NCI-H2107 treated with DMSO at 0.1 percent for 48 hours (cell line): ENCODE measurements at regions not wholly inside any gene's neighbourhood (a gene's known extent, or its start where the extent isn't known, plus 50 kb on each side); places are given as distances from the start of the nearest gene placed in this dataset.

Experiments
- DNase-seq: peaks from one replicate; lab custom pipeline; 2025; ENCODE audit not compliant: unreplicated experiment; lab: John Stamatoyannopoulos, UW

GRCh38 chr15:85889956-85890619, 95.4 kb upstream of the KLHL25 start:
- no peak for DNase-seq

DNA sequence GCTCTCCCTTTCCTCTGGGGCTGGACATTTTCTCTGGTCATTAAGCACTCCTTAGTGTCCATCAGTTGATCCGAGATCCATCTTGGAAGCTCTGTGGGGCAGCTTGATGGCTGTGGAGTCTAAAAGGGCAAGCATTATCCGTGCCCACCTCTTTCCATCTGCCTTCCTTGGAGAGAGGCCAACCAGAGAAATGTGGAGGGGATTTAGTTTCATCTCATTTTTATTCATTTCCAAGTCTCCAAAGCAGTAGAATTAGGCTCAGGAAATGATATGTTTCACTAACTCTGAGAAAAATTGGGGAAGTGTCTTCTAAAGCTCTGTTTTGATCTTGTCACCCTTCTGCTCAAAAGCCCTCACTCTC, 95.9 kb upstream of the KLHL25 start:
- no peak for DNase-seq

- DNase-seq, result no peak
Measured at GRCh38 chr15:85891470-85891869, 96.7 kb upstream of the KLHL25 start.

- DNase-seq, result no peak
Measured at GRCh38 chr15:85892232-85892631, 97.5 kb upstream of the KLHL25 start.

DNA sequence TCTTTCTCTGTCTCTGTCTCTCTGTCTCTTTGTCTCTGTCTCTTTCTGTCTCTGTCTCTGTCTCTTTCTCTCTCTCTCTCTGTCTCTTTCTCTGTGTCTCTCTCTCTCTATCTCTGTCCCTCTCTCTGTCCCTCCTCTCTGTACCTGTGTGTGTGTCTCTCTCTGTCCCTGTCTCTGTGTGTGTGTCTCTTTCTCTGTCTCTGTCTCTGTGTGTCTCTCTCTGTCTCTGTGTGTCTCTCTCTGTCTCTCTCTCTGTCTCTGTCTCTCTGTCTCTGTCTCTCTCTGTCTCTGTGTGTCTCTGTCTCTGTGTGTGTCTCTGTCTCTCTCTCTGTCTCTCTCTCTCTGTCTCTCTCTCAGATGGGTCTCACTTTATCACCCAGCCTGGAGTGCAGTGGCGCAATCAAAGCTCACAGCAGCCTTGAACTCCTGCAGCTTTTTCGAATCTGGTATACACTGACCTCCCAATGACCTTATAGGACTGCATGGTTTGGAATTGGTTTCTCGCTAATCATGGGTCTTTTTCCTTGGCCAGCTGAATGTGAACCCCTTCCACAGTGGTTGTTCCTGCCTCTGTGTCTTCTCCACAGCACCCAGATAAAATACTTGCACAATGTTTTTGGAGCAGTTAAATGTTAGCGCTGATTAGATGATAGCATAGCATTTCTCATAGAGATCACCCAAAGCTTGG, 102.6 kb upstream of the KLHL25 start:
- DNase-seq, result no peak

- DNase-seq, result no peak
Measured at GRCh38 chr15:85897895-85898717, 103.4 kb upstream of the KLHL25 start.

- no peak for DNase-seq
Measured at GRCh38 chr15:85899927-85900326, 105.2 kb upstream of the KLHL25 start.

- no peak for DNase-seq
Measured at GRCh38 chr15:85905751-85906450, 111.2 kb upstream of the KLHL25 start.

GRCh38 chr15:85906640-85907039, 111.9 kb upstream of the KLHL25 start:
- DNase-seq, result no peak

DNA sequence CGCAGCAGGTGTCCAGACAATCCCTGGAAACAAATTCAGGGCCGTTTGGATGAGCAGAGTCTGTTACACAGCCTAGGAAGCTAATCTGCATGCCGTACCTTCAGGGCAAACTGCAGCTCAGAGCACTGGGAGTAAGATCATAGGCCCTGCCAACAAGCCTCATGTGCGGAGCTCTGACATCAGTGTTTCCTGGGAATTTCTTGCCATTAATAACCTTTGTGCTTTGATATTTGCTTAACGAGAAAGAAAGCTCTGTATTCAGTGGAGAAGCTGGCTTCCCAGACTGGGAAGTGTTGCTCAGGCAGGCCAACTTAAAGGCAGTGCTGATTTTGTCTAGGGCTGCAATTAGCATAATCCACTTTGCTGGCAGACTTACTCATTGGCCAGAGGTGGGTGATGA, 116.1 kb upstream of the KLHL25 start:
- DNase-seq, result no peak

GRCh38 chr15:85913461-85913860, 118.7 kb upstream of the KLHL25 start:
- DNase-seq, result no peak

DNA sequence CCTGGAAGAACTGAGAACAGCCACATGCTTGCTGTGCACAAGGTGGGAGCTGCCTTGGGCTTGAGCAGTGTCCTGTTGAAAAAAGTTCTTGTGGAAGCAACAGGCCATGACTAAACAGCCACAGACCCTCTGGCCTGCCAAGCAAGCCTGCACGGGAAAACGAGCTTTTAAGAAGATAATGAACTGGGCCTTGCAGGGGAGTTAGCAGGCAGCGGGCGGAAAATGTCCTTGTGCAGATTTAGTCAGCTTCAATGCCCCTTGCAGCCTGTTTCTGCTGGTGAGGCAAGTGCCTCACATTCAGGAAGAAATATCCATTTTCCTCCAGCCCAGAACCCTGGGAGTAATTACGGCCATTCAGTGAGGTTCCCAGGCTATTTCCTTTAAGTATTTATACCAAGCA, 126.2 kb upstream of the KLHL25 start:
- DNase-seq, result no peak

DNA sequence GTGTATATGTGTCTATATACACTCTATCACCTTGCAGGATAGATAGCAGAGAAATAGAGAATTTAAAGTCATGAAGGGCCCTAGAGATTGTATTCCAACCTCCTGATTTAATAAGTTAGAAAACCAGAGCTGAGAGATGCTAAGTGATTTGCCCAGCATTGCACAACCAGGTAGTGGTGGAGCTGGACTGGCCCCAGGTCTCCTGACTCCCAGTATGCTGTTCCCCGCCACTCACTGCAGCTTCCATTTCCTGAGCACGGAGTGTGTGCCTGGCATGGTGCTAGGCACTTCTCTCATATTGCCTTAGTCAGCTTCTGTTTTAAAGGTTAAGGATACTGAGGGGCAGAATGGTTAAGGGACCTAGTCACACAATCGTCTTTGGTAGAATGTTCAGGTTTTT, 129.4 kb upstream of the KLHL25 start:
- no peak for DNase-seq

DNA sequence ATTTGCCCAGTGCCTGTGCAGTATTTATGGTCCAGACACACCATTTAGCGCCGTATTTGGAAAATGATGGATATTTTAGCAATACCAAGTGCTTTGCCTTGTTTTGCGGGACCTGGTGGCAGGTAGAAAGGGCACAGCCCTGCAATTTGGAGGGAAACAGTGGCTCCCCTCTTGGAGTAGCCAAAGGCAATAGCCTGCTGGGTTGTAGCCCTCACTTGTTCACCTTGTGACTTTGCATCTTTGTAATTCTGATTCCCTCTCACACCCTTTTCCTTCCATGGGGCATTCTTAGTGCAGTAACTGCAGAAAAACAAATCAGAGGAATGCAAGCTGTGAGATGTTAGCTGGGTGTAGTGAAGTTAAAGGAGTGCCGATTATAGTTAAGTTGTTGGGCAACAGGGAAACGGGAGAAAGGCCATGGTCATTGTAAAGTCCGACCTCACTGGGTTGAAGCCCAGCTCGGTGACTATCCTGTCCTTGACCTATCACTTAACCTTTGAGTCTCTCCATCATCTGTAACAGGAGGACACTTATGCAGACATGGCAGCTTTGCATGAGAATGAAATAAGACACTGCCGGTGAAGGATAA, 131.0 kb upstream of the KLHL25 start:
- no peak for DNase-seq

- no peak for DNase-seq
Measured at GRCh38 chr15:85926834-85927233, 132.1 kb upstream of the KLHL25 start.

DNA sequence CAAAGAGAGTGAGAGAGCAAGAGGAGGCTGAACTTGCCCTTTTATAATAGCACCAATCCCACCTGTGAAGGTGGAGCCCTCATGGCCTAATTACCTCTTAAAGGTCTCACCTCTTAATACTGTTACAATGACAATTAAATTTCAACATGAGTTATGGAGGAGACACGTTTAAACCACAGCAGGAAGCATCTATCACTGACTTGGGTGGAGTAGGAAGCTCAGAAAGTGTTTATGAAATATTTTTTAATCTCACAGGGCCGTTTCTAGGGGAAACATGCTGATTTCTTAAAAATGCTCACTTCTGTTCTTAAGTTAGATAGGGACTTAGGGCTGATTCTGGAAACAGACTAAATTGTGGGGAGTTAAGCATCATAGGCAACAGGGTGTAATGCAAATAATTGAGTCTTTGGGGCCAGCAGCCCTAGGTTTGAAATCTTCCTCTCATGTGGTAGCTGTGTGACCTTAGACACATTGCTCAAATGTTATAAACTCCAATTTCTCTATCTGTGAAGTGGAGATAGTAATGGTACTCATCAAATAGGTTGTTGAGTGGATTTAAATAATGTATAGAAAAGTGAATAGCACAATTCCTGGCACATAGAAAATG, 133.3 kb upstream of the KLHL25 start:
- no peak for DNase-seq

DNA sequence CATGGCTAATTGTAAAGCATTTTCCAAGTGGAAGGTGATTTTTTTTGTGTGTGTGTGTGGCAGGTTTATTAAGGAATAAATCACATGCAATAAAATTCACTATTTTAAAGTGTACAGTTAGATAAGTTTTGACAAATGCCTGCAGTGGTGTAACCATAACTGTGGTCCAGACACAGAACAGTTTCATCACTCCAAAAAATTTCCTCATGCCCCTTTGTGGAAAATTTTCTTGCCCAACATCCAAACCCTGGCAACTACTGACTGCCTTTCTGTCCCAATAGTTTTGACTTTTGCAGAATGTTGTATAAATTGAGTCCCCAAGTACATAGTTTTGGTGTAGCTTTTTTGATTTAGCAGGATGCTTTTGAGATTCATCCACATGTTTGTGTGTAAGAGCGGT, 135.1 kb upstream of the KLHL25 start:
- no peak for DNase-seq

GRCh38 chr15:85932391-85932790, 137.7 kb upstream of the KLHL25 start:
- DNase-seq, result no peak

DNA sequence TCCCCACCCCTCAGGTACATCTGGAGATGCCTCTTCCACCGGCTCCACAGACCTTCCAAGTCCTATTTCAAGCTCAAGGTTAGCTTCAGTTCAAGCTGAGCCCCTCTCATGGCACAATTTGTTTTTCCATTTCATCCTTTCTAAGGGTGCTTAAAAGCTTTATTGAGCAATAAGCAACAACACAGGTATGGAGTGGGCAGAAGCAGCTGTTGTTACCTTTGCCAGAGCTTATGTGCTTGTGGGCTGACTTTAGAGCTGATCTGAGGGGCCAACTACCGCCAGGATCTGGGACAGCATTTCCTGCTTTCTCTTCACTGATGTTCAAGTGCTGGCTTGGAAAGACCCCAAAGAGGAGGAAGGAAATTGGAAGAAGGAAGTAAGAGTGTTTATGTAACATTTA, 140.0 kb upstream of the KLHL25 start:
- no peak for DNase-seq

DNA sequence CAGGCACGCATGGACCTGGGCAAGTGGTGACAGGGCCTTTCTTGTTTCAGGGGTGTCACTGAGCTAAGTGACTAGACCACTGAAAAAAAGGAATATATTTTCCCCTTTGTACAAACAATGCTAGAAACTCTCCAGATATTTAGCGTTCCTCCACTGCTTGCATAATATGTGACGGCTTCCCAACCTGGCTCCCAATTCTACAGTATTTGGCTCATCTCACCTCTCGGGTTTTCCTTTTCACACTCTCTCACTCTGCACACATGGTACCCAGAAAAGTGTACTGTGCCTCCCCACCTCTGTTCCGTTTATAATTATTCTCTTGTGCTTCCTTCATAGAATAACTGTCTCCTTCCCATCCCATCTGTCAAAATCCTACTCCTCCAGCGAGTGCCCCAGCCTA, 140.5 kb upstream of the KLHL25 start:
- DNase-seq, result no peak

DNA sequence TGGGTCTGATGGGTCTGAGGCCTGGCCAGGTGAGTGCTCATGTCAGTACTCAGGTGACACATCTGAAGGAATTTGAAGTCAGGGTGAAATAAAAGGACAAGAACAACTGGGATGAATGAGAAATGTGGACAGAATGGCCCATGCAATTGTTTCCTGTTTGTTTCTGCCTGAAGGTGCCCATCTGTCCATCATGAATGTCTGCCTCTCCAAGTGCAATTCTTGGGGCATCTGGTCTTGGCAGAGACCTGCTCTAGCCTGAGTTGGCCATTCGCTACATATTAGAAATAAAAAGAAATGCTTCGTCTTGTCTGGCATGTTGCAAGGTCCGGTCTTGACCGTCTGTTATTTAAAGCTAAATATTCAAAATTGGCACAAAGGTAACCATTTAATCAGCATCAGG, 142.0 kb upstream of the AGBL1 start:
- no peak for DNase-seq
